Stimulated activated CD4-positive, alpha-beta T cell treated with anti-CD3 and anti-CD28 coated beads, Interleukin-2, amount 100 ng/mL, for 4 hours (primary cell): ENCODE measurements at regions not wholly inside any gene's neighbourhood (a gene's known extent, or its start where the extent isn't known, plus 50 kb on each side); places are given as distances from the start of the nearest gene placed in this dataset.

ENCODE experiments used
- DNase-seq: peaks from one replicate; pipeline ENCODE4 v3.0.0-alpha.2; 2020; ENCODE audit warnings: low read depth

- DNase-seq, result no peak
Measured at GRCh38 chr4:181507180-181507835, 735.9 kb upstream of the TENM3 start.

GRCh38 chr4:181507938-181508337, 735.3 kb upstream of the TENM3 start:
- DNase-seq, result no peak

- no peak for DNase-seq
Measured at GRCh38 chr4:181508601-181509000, 734.6 kb upstream of the TENM3 start.

- DNase-seq, result no peak
Measured at GRCh38 chr4:181509073-181509472, 734.1 kb upstream of the TENM3 start.

- no peak for DNase-seq
Measured at GRCh38 chr4:181517491-181517890, 725.7 kb upstream of the TENM3 start.

- DNase-seq, result no peak
Measured at GRCh38 chr4:181520790-181521189, 722.4 kb upstream of the TENM3 start.

- DNase-seq, result no peak
Measured at GRCh38 chr4:181523973-181524372, 719.2 kb upstream of the TENM3 start.

- DNase-seq, result no peak
Measured at GRCh38 chr4:181524499-181524898, 718.7 kb upstream of the TENM3 start.

- DNase-seq, result no peak
Measured at GRCh38 chr4:181525634-181526033, 717.6 kb upstream of the TENM3 start.

- no peak for DNase-seq
Measured at GRCh38 chr4:181528570-181529184, 714.5 kb upstream of the TENM3 start.

- no peak for DNase-seq
Measured at GRCh38 chr4:181529537-181529936, 713.7 kb upstream of the TENM3 start.

GRCh38 chr4:181536196-181536746, 706.9 kb upstream of the TENM3 start:
- DNase-seq, result no peak

GRCh38 chr4:181536811-181537434, 706.3 kb upstream of the TENM3 start:
- no peak for DNase-seq

- no peak for DNase-seq
Measured at GRCh38 chr4:181538431-181538830, 704.8 kb upstream of the TENM3 start.

- no peak for DNase-seq
Measured at GRCh38 chr4:181541396-181541795, 701.8 kb upstream of the TENM3 start.

GRCh38 chr4:181548873-181549575, 694.2 kb upstream of the TENM3 start:
- no peak for DNase-seq

GRCh38 chr4:181549576-181550188, 693.5 kb upstream of the TENM3 start:
- DNase-seq, result no peak

- no peak for DNase-seq
Measured at GRCh38 chr4:181550381-181550780, 692.8 kb upstream of the TENM3 start.

- no peak for DNase-seq
Measured at GRCh38 chr4:181559637-181560036, 683.6 kb upstream of the TENM3 start.

- no peak for DNase-seq
Measured at GRCh38 chr4:181562399-181562798, 680.8 kb upstream of the TENM3 start.

- no peak for DNase-seq
Measured at GRCh38 chr4:181564625-181565024, 678.6 kb upstream of the TENM3 start.

- no peak for DNase-seq
Measured at GRCh38 chr4:181566490-181566889, 676.7 kb upstream of the TENM3 start.
